ENCODE measurements at regions not wholly inside any gene's neighbourhood (a gene's known extent, or its start where the extent isn't known, plus 50 kb on each side); places are given as distances from the start of the nearest gene placed in this dataset.

DNA sequence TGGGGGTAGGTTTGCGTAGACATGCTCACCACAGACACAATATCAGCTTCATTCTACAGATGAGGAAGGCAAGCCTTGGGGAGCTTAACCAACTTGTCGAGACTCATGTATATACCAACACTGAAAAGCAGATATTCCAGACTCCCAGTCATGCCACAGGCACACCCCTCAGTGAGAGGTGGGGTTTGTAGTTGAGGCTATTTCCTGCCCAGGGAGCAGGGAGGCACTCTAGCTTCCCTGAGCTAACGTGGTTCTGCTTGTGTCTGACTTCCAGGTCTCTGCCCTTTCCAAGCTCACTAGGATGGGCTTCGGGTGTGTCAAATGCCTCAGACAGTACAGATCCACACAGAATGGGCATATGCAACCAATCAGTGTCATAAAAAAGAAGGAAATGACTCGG, 122.3 kb upstream of the RUNX1 start:
- Histone ChIP-seq H3K27me3 (no peaks in the 10 kb centered on the region), H3K9me3 (no peaks in the 10 kb centered on the region), H3K36me3 (no peaks in the 10 kb centered on the region), H3K27ac (no peak overlapping the region), H3K4me1 (no peaks in the 10 kb centered on the region), H3K4me3 (no peak overlapping the region)
- DNase-seq, result no peak
- TF ChIP-seq, protein P1, sequence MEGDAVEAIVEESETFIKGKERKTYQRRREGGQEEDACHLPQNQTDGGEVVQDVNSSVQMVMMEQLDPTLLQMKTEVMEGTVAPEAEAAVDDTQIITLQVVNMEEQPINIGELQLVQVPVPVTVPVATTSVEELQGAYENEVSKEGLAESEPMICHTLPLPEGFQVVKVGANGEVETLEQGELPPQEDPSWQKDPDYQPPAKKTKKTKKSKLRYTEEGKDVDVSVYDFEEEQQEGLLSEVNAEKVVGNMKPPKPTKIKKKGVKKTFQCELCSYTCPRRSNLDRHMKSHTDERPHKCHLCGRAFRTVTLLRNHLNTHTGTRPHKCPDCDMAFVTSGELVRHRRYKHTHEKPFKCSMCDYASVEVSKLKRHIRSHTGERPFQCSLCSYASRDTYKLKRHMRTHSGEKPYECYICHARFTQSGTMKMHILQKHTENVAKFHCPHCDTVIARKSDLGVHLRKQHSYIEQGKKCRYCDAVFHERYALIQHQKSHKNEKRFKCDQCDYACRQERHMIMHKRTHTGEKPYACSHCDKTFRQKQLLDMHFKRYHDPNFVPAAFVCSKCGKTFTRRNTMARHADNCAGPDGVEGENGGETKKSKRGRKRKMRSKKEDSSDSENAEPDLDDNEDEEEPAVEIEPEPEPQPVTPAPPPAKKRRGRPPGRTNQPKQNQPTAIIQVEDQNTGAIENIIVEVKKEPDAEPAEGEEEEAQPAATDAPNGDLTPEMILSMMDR (IDR thresholded peaks at IDR 0.05), result no peak
- intact Hi-C loops (cut with DNase I), result no loop called here
- ATAC-seq, result no peak

DNA sequence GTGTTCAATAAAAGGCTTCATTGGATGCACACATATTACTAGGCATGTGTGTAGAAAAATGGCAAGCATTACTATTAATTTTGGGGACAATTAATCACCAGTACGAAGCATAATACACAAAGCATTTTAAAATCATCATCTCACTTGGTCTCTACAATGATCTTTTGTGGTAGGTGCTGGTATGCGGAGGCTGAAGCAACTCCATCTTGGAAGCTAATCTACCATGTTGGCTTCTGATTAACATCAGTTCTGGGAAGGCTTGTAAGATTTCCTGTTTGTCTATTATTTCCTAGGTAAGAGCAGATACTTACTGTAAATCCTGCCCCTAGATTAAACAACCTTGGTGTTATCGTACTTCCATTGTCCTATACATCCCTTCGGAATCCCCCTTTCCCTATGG, 121.7 kb upstream of the RUNX1 start:
- no peaks in the 10 kb centered on the region for H3K36me3 ChIP-seq
- intact Hi-C loops (cut with DNase I), result no loop called here
- H3K4me3 ChIP-seq, result no peak overlapping the region
- no peaks in the 10 kb centered on the region for H3K27me3 ChIP-seq
- no peaks in the 10 kb centered on the region for H3K4me1 ChIP-seq
- TF ChIP-seq, protein P1 (IDR thresholded peaks at IDR 0.05), result no peak
- H3K27ac ChIP-seq, result no peak overlapping the region
- no peak for DNase-seq
- H3K9me3 ChIP-seq, result no peaks in the 10 kb centered on the region
- ATAC-seq, result no peak

DNA sequence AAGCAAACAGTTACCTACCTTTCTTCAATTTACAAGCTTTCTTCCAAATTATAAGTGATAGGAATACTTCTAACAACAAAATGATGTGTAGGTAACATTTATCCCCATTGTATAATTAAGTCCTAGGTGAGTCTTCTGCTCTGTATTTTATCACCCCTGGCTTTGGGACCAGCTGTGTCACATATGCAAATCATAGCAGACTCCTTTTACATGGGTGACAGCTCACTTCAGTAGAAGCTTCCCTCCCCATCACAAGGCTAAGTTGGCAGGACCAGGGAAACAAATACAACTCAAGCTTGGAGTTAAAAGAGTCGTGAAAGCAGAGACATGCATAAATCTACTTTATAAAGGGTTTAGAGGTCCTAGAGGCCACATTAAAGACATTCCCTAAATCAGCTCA, 121.1 kb upstream of the RUNX1 start:
- no peaks in the 10 kb centered on the region for H3K4me1 ChIP-seq
- H3K36me3 ChIP-seq, result no peaks in the 10 kb centered on the region
- H3K27me3 ChIP-seq, result no peaks in the 10 kb centered on the region
- no peaks in the 10 kb centered on the region for H3K9me3 ChIP-seq
- ATAC-seq (no peak), DNase-seq (no peak)
- intact Hi-C loops (cut with DNase I), result no loop called here
- no peak overlapping the region for H3K27ac ChIP-seq
- H3K4me3 ChIP-seq, result no peak overlapping the region
- TF ChIP-seq, protein P1 (IDR thresholded peaks at IDR 0.05), result no peak

DNA sequence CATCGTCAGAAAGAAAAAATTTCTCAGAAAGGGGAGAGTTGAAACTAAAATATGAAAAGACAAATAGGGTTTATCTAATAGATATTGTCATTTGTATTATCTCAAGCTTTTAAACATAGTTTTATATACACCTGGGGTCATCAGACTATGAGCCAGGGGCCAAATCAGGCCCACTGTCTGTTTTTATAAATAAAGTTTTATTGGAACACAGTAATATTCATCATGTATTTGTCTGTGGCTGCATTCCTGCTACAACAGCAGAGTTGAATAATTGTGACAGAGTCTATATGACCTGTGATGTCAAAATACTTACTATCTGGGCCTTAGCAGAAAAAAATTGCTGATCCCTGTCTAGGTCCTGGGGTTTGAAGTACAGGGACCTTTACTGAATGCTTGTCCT, 120.5 kb upstream of the RUNX1 start:
- DNase-seq, result no peak
- H3K9me3 ChIP-seq, result no peaks in the 10 kb centered on the region
- H3K27ac ChIP-seq, result no peak overlapping the region
- no peak for ATAC-seq
- TF ChIP-seq, protein P1 (IDR thresholded peaks at IDR 0.05), result no peak
- H3K4me1 ChIP-seq, result no peaks in the 10 kb centered on the region
- H3K4me3 ChIP-seq, result no peak overlapping the region
- intact Hi-C loops (cut with DNase I), result no loop called here
- H3K27me3 ChIP-seq, result no peaks in the 10 kb centered on the region
- H3K36me3 ChIP-seq, result no peaks in the 10 kb centered on the region

DNA sequence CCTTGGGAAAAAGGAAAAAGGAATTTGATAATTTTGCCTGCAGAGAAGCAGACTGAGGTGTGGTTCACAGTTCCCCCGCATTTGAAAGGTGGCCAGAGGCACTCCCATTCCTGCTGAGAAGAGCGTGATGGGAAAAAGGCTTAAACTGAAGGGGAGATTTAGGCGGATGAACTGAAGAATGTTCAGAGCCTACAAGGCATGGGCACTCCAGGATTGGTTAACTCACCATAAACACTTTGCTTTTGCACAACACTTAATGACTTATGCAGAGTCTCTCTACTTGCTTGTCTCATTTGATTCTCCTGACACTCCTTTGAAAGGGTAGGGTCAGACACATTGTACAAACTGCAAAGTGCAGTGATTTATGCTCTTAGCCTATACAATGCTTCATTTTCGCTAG, 119.6 kb upstream of the RUNX1 start:
- Histone ChIP-seq H3K27ac (no peak overlapping the region), H3K4me3 (no peak overlapping the region), H3K27me3 (no peaks in the 10 kb centered on the region), H3K9me3 (no peaks in the 10 kb centered on the region), H3K4me1 (no peaks in the 10 kb centered on the region), H3K36me3 (no peaks in the 10 kb centered on the region)
- intact Hi-C loops (cut with DNase I), result no loop called here
- TF ChIP-seq, protein P1 (IDR thresholded peaks at IDR 0.05), result no peak
- DNase-seq (no peak), ATAC-seq (no peak)

DNA sequence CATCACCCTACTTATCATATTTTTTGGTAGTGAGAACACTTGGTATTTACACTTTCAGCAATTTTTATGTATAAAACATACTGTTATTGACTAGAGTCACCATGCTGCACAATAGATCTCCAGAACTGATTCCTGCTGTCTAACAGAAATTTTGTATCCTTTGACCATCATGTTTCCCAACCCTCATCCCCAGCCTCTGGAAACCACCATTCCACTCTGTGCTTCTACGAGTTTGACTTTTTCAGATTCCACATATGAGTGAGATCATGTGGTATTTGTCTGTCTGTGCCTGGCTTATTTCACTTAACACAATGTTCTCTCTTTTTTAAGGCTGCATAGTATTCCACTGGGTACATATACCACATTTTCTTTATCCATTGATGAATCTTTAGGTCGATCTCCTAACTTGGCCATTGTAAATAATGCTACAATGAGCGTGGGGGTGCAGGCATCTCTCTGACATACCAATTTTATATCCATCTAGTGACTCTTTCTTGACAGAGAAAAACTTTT, 115.9 kb upstream of the RUNX1 start:
- no peaks in the 10 kb centered on the region for H3K27me3 ChIP-seq
- DNase-seq (no peak), ATAC-seq (no peak)
- no peak overlapping the region for H3K4me3 ChIP-seq
- TF ChIP-seq, protein P1 (IDR thresholded peaks at IDR 0.05), result no peak
- intact Hi-C loops (cut with DNase I), result no loop called here
- H3K4me1 ChIP-seq, result no peaks in the 10 kb centered on the region
- no peaks in the 10 kb centered on the region for H3K9me3 ChIP-seq
- no peaks in the 10 kb centered on the region for H3K36me3 ChIP-seq
- H3K27ac ChIP-seq, result no peak overlapping the region

Data from upper lobe of right lung (tissue), 1 donor.